ENCODE measurements at regions not wholly inside any gene's neighbourhood (a gene's known extent, or its start where the extent isn't known, plus 50 kb on each side); places are given as distances from the start of the nearest gene placed in this dataset.

GRCh38 chr13:99028890-99029289 is 51.0 kb upstream of the DOCK9 start:
- TF ChIP-seq CTCF (IDR thresholded peaks at IDR 0.05; ENCODE audit: poor library complexity) = peak; percentile 5
- no peak for TF ChIP-seq EZH2 (IDR thresholded peaks at IDR 0.05; ENCODE audit: borderline replicate concordance)
- no peak for TF ChIP-seq EZH2phosphoT487 (IDR thresholded peaks at IDR 0.05; ENCODE audit: low read depth, severe bottlenecking, unreplicated experiment)

Measured in hepatocyte (in vitro differentiated cells).